ENCODE measurements at regions not wholly inside any gene's neighbourhood (a gene's known extent, or its start where the extent isn't known, plus 50 kb on each side); places are given as distances from the start of the nearest gene placed in this dataset.

DNA sequence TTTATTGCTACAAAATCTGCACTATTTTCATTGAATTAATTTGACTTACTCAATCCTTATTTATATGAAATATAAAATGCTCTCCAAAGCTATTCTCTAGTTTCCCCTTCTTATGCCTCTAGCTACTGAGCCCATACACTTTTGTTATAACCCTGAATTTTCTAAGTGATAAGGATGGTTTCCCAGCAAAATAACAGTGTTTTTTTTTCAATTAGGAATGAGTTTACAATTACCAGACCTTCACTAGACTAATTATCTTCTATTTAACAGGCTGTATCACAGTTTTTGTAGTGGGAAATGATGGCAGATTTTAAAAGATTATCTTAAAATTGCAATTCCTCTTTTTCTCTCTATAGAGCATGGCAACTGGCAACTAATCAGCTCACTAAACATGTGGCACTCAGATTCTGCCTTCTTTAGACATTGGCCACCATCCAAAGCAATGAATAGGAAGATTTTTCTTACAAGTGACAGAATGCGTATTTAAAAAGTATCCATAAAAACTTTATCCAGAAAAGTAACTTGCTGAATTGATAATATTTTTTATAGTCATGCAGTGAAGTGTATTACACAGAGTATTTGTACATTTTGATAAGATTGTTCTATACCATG lies 585.7 kb upstream of the ZNF608 start:
- DNase-seq (ENCODE audit: low spot score): no peak
- H3K27ac ChIP-seq (ENCODE audit: low read depth, low read length, poor library complexity, severe bottlenecking): no peak overlapping the region
- no peaks in the 10 kb centered on the region for H3K79me2 ChIP-seq (ENCODE audit: insufficient read depth, low read depth, low read length)
- no TSS peak for BruUV-seq (replicated peaks)
- H2AFZ ChIP-seq (ENCODE audit: low read length): no peak overlapping the region
- no peaks in the 10 kb centered on the region for H3K9me3 ChIP-seq (ENCODE audit: low read length)
- no peak overlapping the region for H3K4me2 ChIP-seq (ENCODE audit: low read length)
- ChIA-PET POLR2A (interaction anchor here (1.0 to 1.3 kb wide), 3 partner anchors 8 to 28 kb away, joined by 3 to 5 read pairs (median 4); no protein-coding TSS in a partner anchor), CTCF (ENCODE audit: unreplicated experiment) (no interaction called here)
- no peak overlapping the region for H3K4me3 ChIP-seq (ENCODE audit: low read depth, low read length, poor library complexity, severe bottlenecking)
- H3K9me2 ChIP-seq (ENCODE audit: insufficient read depth, low read length): no peaks in the 10 kb centered on the region
- H4K20me1 ChIP-seq (ENCODE audit: insufficient read depth, low read length): no peaks in the 10 kb centered on the region
- intact Hi-C loops (cut with micrococcal nuclease; ENCODE audit: unreplicated experiment): no loop called here
- TF ChIP-seq EZH2phosphoT487 (IDR thresholded peaks at IDR 0.05; ENCODE audit: borderline replicate concordance, low read depth, low read length): no peak
- TF ChIP-seq, protein P1, sequence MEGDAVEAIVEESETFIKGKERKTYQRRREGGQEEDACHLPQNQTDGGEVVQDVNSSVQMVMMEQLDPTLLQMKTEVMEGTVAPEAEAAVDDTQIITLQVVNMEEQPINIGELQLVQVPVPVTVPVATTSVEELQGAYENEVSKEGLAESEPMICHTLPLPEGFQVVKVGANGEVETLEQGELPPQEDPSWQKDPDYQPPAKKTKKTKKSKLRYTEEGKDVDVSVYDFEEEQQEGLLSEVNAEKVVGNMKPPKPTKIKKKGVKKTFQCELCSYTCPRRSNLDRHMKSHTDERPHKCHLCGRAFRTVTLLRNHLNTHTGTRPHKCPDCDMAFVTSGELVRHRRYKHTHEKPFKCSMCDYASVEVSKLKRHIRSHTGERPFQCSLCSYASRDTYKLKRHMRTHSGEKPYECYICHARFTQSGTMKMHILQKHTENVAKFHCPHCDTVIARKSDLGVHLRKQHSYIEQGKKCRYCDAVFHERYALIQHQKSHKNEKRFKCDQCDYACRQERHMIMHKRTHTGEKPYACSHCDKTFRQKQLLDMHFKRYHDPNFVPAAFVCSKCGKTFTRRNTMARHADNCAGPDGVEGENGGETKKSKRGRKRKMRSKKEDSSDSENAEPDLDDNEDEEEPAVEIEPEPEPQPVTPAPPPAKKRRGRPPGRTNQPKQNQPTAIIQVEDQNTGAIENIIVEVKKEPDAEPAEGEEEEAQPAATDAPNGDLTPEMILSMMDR (conservative IDR thresholded peaks at IDR 0.05; ENCODE audit: low read length): no peak
- H3K4me1 ChIP-seq (ENCODE audit: insufficient read depth, low read length, poor library complexity, severe bottlenecking): peaks cover 8% of the 10 kb centered on the region
- H3K36me3 ChIP-seq (ENCODE audit: insufficient read depth, low read length): no peaks in the 10 kb centered on the region

DNA sequence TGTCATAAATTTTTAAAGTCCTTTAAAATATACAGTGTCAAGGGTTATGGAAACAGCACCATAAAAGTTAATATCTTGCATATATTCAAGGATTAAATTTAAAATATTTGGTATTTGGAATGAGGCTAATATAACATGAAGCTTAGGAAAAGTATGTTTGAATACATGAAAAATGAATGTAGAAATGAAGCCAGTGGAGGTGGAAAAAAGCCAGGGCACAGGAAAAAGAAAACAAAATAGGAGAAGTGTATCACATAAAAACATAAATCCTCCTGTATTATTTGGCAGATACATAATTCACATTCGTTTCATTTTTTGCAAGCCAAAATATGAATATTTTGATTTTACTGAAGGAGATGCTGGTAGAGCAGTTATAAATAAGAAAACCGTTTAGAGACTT lies 587.0 kb upstream of the ZNF608 start:
- no TSS peak for BruUV-seq (replicated peaks)
- no peak for DNase-seq (ENCODE audit: low spot score)
- ChIA-PET POLR2A (interaction anchor here (0.6 to 1.3 kb wide), 5 partner anchors 17 to 1686 kb away, joined by 3 to 4 read pairs (median 3); no protein-coding TSS in a partner anchor), CTCF (ENCODE audit: unreplicated experiment) (no interaction called here)
- Histone ChIP-seq H3K79me2 (ENCODE audit: insufficient read depth, low read depth, low read length) (no peaks in the 10 kb centered on the region), H3K4me3 (ENCODE audit: low read depth, low read length, poor library complexity, severe bottlenecking) (no peak overlapping the region), H3K36me3 (ENCODE audit: insufficient read depth, low read length) (no peaks in the 10 kb centered on the region), H2AFZ (ENCODE audit: low read length) (no peak overlapping the region), H3K9me3 (ENCODE audit: low read length) (no peaks in the 10 kb centered on the region), H3K4me2 (ENCODE audit: low read length) (no peak overlapping the region), H4K20me1 (ENCODE audit: insufficient read depth, low read length) (no peaks in the 10 kb centered on the region), H3K27ac (ENCODE audit: low read depth, low read length, poor library complexity, severe bottlenecking) (no peak overlapping the region), H3K4me1 (ENCODE audit: insufficient read depth, low read length, poor library complexity, severe bottlenecking) (peaks cover 9% of the 10 kb centered on the region), H3K9me2 (ENCODE audit: insufficient read depth, low read length) (no peaks in the 10 kb centered on the region)
- intact Hi-C loops (cut with micrococcal nuclease; ENCODE audit: unreplicated experiment): no loop called here
- no peak for TF ChIP-seq EZH2phosphoT487 (IDR thresholded peaks at IDR 0.05; ENCODE audit: borderline replicate concordance, low read depth, low read length)
- TF ChIP-seq, protein P1 (conservative IDR thresholded peaks at IDR 0.05; ENCODE audit: low read length): no peak

DNA sequence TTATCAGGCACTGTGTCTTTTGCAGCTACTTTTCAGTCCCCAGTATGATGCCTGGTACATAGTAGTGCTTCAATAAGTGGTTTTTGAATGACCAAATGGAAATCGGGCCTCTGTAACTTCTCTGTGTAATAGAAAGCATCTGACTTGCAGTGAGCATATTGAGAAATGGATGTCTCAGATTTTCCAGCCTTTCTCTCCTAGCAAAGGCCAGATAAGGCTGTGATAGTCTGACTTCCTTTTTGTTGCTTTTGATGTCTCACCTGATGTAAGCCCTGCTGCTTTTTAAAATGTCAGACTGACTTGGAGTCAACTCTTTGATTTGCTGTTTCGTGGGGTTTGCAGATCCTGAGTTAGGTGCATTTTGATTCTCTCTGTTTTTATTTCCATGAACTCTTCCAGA lies 590.0 kb upstream of the ZNF608 start:
- no peak for TF ChIP-seq EZH2phosphoT487 (IDR thresholded peaks at IDR 0.05; ENCODE audit: borderline replicate concordance, low read depth, low read length)
- TF ChIP-seq, protein P1 (conservative IDR thresholded peaks at IDR 0.05; ENCODE audit: low read length): no peak
- POLR2A ChIA-PET: no interaction called here
- Histone ChIP-seq H3K4me1 (ENCODE audit: insufficient read depth, low read length, poor library complexity, severe bottlenecking) (peaks cover 19% of the 10 kb centered on the region), H3K4me3 (ENCODE audit: low read depth, low read length, poor library complexity, severe bottlenecking) (no peak overlapping the region), H3K79me2 (ENCODE audit: insufficient read depth, low read depth, low read length) (no peaks in the 10 kb centered on the region), H3K27ac (ENCODE audit: low read depth, low read length, poor library complexity, severe bottlenecking) (no peak overlapping the region), H3K9me2 (ENCODE audit: insufficient read depth, low read length) (no peaks in the 10 kb centered on the region), H4K20me1 (ENCODE audit: insufficient read depth, low read length) (no peaks in the 10 kb centered on the region), H2AFZ (ENCODE audit: low read length) (peak overlapping the region; percentile 81), H3K36me3 (ENCODE audit: insufficient read depth, low read length) (no peaks in the 10 kb centered on the region), H3K4me2 (ENCODE audit: low read length) (0 out of 2 replicates have a peak overlapping the region, but pooled peaks have one; percentile 3), H3K9me3 (ENCODE audit: low read length) (no peaks in the 10 kb centered on the region)
- no TSS peak for BruUV-seq (replicated peaks)
- intact Hi-C loops (cut with micrococcal nuclease; ENCODE audit: unreplicated experiment): no loop called here
- CTCF ChIA-PET (ENCODE audit: unreplicated experiment): no interaction called here
- DNase-seq (ENCODE audit: low spot score): no peak
